ENCODE measurements at regions not wholly inside any gene's neighbourhood (a gene's known extent, or its start where the extent isn't known, plus 50 kb on each side); places are given as distances from the start of the nearest gene placed in this dataset.

GRCh38 chr2:60400462-60401246 is 152.8 kb downstream of the BCL11A start:
- no peak for DNase-seq

DNA sequence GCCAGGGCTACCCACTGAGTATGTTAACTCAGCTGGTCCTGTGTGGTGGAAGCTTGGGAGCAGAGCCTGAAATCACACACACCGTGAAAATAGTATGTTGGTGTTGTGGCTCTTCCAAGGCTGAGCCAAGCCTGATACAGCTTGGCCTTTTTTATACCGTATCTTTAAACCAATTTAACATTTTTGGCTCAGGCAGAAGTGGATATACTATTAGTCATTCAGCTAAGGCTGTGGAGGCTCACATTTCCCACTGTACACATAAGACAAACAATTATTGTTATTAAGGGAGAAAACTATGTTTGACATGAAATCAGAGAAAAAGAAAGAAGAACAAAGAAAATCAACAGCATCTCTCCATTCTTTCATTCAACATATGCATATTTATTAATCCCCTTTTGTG is 159.0 kb downstream of the BCL11A start:
- DNase-seq, result no peak

DNA sequence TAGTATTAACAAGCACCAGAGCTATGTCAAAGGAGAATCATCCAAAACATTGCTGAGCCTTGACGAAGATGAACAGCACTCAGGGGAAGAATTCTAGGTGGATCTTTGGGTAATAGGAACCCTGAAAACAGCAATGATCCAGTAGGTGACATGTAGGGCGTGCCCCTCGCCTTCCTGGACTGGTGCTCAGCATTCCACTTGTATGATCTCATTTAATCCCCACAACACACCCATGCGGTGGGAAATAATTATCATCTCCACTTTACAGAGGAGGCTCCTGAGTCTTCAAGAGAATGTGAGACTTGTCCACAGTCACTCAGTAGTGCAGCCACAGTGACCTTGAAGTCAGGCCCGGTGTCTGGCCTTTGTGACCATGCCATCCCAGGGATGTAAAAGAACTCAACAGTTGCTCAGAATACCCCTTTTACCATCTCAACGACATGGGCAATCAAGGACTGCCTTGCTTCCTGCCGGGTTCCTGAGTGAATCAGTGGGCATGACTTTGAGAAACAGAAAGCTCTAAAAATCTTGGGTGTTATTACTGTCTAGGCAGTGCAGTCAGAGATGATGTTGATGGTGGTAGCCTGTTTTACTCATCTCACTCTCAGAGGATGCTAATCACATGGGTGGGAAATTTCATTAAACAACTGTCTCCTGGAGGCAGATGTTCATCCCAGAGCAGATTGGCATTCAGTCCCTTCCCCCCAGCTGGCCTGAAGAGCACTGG is 161.6 kb downstream of the BCL11A start:
- DNase-seq, result no peak

GRCh38 chr2:60391230-60391629 is 162.2 kb downstream of the BCL11A start:
- DNase-seq, result no peak

DNA sequence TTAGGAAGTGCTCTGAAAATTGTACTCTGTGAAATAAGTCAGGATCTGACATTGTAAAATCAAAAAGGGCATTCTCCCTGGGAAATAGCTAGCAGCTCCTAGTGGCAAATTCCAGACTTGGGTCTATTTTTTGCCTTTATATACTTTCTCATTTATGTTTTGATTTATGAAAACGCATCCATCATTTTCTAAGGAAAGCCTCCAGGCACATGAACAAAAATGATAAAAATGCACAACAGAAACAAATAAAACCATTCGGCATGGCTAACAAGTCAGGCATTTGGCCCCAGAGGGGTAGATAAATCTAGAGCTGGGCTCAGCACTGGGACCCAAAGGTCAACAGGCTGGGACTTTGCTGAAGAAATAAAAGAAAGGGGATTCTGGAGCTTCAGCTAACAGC is 167.0 kb downstream of the BCL11A start:
- no peak for DNase-seq

DNA sequence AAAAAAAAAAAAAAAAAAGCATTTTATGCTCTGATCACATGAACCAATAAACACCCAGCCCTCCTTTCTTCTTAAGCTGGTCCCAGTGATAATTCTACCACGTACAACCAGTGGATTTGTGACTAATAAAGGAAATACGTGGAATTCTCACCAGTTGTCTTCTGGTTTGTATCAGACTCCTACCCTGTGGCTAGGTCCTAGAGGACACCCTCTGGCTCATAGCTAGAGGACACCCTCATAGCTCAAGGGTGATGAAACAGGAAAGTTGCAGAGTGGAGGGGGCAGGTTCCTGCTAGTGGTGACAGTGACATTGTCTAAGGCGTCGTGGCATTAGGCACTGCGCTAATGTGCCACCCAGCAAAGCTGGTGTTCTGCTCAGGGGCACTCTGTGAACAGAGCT is 167.8 kb downstream of the BCL11A start:
- no peak for DNase-seq

DNA sequence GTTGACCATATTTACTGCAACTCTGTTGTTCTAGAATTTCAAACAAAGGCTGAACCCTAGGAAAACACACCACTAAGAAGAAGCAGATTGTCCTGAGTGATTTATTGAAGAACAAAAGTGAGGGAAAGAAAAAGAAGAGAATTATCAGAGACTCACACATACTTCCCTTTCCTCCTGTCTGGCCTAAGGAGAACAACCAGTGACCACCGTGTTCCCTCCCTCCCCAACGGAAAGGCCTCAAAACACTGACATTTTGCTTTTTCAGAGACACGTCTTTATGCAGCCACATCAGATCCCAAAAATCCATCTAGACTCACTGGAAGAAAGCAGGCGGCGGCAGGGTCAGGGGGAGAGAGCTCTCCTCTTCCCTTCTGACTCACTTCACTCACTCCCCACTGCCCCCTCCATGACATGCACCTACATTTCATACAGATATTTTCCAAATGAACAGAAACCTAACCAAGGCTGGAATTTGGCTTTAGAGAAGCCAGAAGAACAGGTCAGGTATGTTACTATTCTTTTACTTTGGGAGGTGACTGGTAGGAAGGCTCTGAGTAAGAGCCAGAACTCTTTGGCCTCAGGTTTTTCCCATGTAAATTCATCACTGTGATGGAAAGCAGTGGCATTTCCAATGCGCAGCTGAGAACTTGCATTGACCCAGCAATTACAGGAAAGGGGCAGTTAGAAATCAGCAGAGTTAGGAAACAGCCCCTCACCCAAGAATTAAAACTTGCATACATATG is 169.9 kb downstream of the BCL11A start:
- no peak for DNase-seq

DNA sequence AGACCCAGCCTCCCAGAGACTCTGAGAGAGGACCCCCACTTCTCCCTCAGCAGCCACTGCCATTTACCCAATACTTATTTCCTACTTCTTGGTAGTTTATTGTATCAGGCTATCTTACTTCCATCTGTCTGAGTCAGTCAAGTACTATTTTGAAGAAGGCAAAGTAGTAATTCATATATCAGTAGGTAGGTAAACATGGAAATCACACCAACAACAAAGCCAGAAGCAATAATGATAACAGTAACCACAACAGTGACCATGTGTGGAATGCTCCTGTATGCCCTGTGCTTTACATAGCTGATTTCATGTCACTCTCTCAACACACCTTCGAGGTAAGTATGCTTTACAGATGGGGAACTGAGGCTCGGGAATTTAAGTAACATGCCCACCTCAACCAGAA is 173.0 kb downstream of the BCL11A start:
- DNase-seq, result no peak

DNA sequence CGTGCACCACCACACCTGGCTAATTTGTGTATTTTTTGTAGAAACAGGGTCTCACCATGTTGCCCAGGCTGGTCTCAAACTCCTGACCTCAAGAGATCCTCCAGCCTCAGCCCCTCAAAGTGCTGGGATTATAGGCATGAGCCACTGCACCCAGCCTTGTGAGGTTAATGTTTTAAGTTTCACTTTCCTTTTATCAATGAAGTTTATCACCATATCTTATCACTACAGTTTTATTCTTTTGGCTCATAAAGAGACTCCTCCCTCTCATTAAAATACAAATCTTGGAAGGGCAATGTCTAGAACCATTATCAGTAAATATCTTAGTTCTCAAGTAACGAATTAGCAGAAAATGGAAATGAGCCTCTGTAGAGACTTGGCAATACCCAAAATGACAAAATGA is 173.8 kb downstream of the BCL11A start:
- DNase-seq, result no peak

GRCh38 chr2:60379216-60379615 is 174.2 kb downstream of the BCL11A start:
- DNase-seq, result no peak

DNA sequence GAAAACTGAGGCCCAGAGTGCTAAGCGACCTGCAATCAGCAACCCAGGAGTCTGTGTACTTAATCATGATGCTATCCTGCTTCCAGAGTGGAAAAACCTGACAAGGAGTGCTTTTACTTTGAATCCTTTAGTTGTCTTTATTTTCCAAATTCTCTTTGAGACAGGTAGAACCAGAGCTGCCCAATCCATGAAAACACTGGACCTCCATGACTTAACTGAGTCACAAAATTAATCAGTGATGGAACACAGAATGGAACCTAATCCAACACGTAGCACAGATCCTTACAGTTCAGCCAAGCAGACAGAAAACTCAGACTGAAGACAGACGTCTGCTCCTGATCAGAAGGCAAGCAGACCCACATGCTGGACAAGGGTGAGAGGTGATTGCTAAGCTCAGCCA is 175.6 kb downstream of the BCL11A start:
- DNase-seq, result no peak

DNA sequence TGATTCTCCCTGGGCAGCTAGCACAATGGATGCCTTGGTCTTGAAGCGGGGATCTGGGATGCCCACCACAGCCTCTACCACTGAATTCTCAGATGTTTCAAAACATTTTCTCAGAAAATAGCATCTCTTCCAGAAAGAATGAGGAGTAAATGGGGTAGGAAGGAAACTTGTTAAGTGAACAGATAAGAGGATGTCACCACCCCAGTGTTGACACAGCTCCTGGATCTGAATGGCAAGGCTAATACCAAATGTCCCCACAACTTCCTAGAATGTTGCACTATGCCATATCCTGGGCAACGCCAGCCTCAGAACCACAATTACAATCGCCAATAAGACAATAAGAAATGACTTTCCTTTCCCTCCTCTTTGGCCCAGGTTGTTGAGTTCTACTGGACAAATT is 177.2 kb downstream of the BCL11A start:
- DNase-seq, result no peak

- DNase-seq, result no peak
Observed at GRCh38 chr2:60371681-60372080, 181.8 kb downstream of the BCL11A start.

DNA sequence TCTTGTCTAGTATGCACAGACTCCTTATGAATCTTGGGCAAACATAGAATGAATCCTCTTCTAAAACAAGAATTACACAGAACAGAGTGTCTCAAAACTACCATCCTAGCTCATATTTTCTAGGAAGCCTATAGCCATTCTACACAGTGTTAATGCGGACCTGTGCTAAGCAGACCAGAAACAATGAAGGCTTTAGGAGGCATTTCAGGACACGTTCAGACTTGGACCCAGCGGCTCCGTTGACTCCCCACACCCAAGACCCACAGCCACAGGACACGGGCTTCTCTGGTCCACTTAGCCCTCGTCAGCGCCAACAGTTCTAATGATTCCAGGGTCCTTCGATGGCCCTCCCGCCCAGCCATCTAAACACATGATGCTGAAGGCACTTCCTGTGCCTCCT is 182.2 kb downstream of the BCL11A start:
- DNase-seq, result no peak

DNA sequence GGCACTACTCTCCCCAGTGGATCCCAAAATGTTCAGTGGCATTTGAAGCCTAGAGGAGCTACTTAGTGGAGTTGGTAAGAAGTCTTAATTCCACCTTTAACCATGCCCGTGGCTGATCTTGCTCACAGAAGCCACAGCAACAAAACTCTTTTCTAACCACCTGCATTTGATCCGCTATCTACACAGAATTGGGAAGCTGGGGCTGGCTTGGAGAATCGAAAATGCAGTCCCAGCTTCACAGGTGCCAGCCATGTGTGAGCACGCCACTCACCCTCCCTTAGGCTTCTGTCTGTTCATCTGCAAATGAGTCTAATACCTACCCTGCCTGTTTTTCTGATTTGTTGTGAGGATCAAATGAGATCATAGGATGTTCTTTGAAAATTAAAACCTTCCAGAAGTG is 182.6 kb downstream of the BCL11A start:
- no peak for DNase-seq

GRCh38 chr2:60368456-60368855 is 185.0 kb downstream of the BCL11A start:
- DNase-seq, result no peak

GRCh38 chr2:60366135-60366712 is 187.2 kb downstream of the BCL11A start:
- no peak for DNase-seq

DNA sequence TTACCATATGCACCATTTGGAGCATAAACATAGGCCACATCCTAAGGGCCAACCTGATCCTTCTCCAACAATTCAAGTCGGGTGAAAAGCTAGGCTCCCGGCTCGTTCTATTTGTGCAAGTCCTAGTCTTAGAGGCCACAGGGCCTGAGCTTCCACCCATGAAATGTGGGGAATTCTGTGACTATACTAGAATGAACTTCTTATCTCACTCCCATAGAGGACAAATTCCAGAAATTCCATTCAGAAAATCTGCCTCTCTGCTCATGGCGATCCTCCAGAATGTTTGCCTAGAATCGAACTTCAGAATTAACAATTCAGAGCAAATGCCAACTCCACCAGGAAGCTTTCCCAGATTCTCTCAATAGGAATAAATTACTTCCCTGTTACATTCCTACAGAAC is 187.9 kb downstream of the BCL11A start:
- DNase-seq, result no peak

DNA sequence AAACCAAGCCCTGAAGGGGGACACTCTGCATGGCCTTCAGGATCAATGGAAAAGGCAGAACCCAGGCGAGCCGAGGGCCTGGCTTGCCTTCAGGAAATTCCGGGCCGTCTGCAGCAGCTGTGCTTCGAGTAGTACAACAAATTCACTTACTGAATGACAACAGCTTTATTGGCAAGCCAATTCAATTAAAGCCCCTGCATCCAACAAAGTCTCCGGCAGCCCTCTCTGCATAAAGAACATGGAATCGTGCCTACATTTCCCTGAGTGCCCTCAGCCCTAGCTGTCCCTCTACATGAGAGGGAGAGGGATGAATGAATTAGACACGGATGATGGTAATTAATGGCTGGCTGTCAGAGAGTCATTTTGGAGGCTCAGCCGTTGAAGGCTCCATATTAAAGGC is 189.0 kb downstream of the BCL11A start:
- DNase-seq, result no peak

DNA sequence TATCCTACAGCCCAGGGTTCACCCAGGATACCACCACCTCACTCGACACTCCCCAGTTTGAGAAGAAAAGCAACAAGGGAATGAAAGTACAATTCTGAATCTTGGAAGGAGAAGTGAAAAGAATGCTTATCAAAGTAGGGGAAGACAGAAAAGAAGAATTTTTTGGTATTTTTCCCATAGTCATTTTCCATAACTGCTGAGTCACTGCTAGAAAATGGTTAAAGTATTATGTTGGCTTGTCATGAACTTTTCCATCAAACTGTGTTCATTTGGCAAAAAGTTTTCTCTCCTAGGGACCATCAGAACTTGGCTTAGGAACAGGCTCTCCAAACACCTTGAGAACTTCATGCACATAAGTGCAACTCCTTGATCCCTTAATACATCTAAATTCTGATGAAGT is 192.0 kb downstream of the BCL11A start:
- no peak for DNase-seq

GRCh38 chr2:60359569-60359968 is 193.9 kb downstream of the BCL11A start:
- no peak for DNase-seq

- DNase-seq, result no peak
Observed at GRCh38 chr2:60358476-60358875, 195.0 kb downstream of the BCL11A start.

- no peak for DNase-seq
Observed at GRCh38 chr2:60357996-60358395, 195.5 kb downstream of the BCL11A start.

- DNase-seq, result no peak
Observed at GRCh38 chr2:60356346-60356745, 197.1 kb downstream of the BCL11A start.
